ENCODE measurements at regions not wholly inside any gene's neighbourhood (a gene's known extent, or its start where the extent isn't known, plus 50 kb on each side); places are given as distances from the start of the nearest gene placed in this dataset.

DNA sequence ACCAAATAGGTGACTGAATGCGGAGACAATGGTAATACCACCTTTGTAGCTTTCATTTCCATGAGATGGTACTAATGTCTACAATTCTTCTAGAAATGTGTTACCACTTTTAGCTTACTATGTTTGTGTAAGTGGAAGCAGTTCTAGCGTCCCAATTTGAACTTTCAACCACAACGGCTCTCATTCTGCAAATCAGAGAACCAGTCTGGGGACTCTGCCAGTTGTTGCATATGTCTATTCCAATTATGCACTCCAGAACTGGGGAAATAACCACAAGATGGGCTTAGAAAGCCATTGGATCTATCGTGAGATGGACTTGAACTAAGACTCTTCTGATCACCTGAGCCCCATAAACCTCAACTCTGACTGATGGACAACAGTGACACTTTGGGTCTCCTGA is 862.3 kb downstream of the SLITRK1 start (continued):
- TF ChIP-seq, protein P1, sequence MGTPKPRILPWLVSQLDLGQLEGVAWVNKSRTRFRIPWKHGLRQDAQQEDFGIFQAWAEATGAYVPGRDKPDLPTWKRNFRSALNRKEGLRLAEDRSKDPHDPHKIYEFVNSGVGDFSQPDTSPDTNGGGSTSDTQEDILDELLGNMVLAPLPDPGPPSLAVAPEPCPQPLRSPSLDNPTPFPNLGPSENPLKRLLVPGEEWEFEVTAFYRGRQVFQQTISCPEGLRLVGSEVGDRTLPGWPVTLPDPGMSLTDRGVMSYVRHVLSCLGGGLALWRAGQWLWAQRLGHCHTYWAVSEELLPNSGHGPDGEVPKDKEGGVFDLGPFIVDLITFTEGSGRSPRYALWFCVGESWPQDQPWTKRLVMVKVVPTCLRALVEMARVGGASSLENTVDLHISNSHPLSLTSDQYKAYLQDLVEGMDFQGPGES (IDR thresholded peaks at IDR 0.05), result no peak
- TF ChIP-seq, protein P2, sequence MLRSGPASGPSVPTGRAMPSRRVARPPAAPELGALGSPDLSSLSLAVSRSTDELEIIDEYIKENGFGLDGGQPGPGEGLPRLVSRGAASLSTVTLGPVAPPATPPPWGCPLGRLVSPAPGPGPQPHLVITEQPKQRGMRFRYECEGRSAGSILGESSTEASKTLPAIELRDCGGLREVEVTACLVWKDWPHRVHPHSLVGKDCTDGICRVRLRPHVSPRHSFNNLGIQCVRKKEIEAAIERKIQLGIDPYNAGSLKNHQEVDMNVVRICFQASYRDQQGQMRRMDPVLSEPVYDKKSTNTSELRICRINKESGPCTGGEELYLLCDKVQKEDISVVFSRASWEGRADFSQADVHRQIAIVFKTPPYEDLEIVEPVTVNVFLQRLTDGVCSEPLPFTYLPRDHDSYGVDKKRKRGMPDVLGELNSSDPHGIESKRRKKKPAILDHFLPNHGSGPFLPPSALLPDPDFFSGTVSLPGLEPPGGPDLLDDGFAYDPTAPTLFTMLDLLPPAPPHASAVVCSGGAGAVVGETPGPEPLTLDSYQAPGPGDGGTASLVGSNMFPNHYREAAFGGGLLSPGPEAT (IDR thresholded peaks at IDR 0.05; ENCODE audit: low read depth), result no peak
- no peak for TF ChIP-seq SUZ12 (IDR thresholded peaks at IDR 0.05; ENCODE audit: unreplicated experiment)
- no peak for TF ChIP-seq TCF7 (IDR thresholded peaks at IDR 0.05; ENCODE audit: borderline replicate concordance)
- TF ChIP-seq SREBF1 (IDR thresholded peaks at IDR 0.05; ENCODE audit: low read length), result no peak

GRCh38 chr13:83009987-83010386 is 872.3 kb downstream of the SLITRK1 start:
- intact Hi-C loops (cut with micrococcal nuclease; ENCODE audit: unreplicated experiment), result loop anchor here (5.0 kb wide), 1 partner anchor 48 kb away; no protein-coding TSS in a partner anchor
- Histone ChIP-seq H3K27me3 (replicated peaks in 1 of 2; ENCODE audit: control insufficient read depth in 2 of 2, insufficient read depth in 2 of 2, low read length in 1 of 2) (no peaks in the 10 kb centered on the region), H3K79me2 (ENCODE audit: control insufficient read depth, insufficient read depth, low read length) (no peaks in the 10 kb centered on the region), H3K36me3 (ENCODE audit: control insufficient read depth in 2 of 2, insufficient read depth in 2 of 2, low read length in 1 of 2) (no peaks in the 10 kb centered on the region), H3K4me2 (ENCODE audit: control insufficient read depth, insufficient read depth) (no peak overlapping the region), H3K9me3 (replicated peaks; ENCODE audit: control insufficient read depth, insufficient read depth, low read length) (no peaks in the 10 kb centered on the region; the same call in 2 of the 3 replicates), H3K4me3 (no peak overlapping the region), H3K27ac (ENCODE audit: control insufficient read depth, insufficient read depth) (no peak overlapping the region), H3K4me1 (ENCODE audit: control insufficient read depth, insufficient read depth, low read length) (no peaks in the 10 kb centered on the region), H4K20me1 (ENCODE audit: control insufficient read depth, insufficient read depth) (no peaks in the 10 kb centered on the region), H3K9ac (ENCODE audit: control insufficient read depth, insufficient read depth, low read length) (no peak overlapping the region), H2AFZ (ENCODE audit: control insufficient read depth, low read depth, low read length) (no peak overlapping the region)
- ATAC-seq, result no peak
- no peak for FAIRE-seq
- DNase-seq (ENCODE audit: low read depth, low spot score), result no peak
- ChIA-PET SMC1A (ENCODE audit: uncharacterized antibody, unreplicated experiment) (no interaction called here), RAD21 (ENCODE audit: unreplicated experiment) (no interaction called here), CTCF (no interaction called here), POLR2A (no interaction called here)
- in situ Hi-C loops (cut with MboI), result no loop called here
- WGBS (ENCODE audit: insufficient coverage, insufficient replicate concordance, low lambda C conversion rate, missing lambda C conversion rate), result 0% methylated on average over 2 of the region's 2 CpGs
- BruUV-seq (replicated peaks), result no TSS peak
- TF ChIP-seq EED (IDR thresholded peaks at IDR 0.05; ENCODE audit: low read depth), result no peak
- no peak for TF ChIP-seq RCOR1 (conservative IDR thresholded peaks at IDR 0.05; ENCODE audit: low read depth, low read length)
- TF ChIP-seq SREBF2 (IDR thresholded peaks at IDR 0.05; ENCODE audit: low read length), result no peak
- TF ChIP-seq, protein P3, sequence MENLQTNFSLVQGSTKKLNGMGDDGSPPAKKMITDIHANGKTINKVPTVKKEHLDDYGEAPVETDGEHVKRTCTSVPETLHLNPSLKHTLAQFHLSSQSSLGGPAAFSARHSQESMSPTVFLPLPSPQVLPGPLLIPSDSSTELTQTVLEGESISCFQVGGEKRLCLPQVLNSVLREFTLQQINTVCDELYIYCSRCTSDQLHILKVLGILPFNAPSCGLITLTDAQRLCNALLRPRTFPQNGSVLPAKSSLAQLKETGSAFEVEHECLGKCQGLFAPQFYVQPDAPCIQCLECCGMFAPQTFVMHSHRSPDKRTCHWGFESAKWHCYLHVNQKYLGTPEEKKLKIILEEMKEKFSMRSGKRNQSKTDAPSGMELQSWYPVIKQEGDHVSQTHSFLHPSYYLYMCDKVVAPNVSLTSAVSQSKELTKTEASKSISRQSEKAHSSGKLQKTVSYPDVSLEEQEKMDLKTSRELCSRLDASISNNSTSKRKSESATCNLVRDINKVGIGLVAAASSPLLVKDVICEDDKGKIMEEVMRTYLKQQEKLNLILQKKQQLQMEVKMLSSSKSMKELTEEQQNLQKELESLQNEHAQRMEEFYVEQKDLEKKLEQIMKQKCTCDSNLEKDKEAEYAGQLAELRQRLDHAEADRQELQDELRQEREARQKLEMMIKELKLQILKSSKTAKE (IDR thresholded peaks at IDR 0.05; ENCODE audit: low read depth, poor library complexity, severe bottlenecking), result no peak
- no peak for TF ChIP-seq ZZZ3 (IDR thresholded peaks at IDR 0.05; ENCODE audit: control insufficient read depth, insufficient read length, low read depth)
- no peak for TF ChIP-seq SRF (IDR thresholded peaks at IDR 0.05; ENCODE audit: low read depth in 2 of 2, low read length in 2 of 2)
- no peak for TF ChIP-seq JUND (IDR thresholded peaks at IDR 0.05; ENCODE audit: low read depth, low read length)
- no peak for TF ChIP-seq NRF1 (conservative IDR thresholded peaks at IDR 0.05; ENCODE audit: low read depth, low read length)
- no peak for TF ChIP-seq GABPA (IDR thresholded peaks at IDR 0.05; ENCODE audit: low read depth)
- TF ChIP-seq, protein P4, sequence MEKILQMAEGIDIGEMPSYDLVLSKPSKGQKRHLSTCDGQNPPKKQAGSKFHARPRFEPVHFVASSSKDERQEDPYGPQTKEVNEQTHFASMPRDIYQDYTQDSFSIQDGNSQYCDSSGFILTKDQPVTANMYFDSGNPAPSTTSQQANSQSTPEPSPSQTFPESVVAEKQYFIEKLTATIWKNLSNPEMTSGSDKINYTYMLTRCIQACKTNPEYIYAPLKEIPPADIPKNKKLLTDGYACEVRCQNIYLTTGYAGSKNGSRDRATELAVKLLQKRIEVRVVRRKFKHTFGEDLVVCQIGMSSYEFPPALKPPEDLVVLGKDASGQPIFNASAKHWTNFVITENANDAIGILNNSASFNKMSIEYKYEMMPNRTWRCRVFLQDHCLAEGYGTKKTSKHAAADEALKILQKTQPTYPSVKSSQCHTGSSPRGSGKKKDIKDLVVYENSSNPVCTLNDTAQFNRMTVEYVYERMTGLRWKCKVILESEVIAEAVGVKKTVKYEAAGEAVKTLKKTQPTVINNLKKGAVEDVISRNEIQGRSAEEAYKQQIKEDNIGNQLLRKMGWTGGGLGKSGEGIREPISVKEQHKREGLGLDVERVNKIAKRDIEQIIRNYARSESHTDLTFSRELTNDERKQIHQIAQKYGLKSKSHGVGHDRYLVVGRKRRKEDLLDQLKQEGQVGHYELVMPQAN (conservative IDR thresholded peaks at IDR 0.05), result no peak
- TF ChIP-seq USF2 (IDR thresholded peaks at IDR 0.05; ENCODE audit: borderline replicate concordance, low read depth, low read length), result no peak
- no peak for TF ChIP-seq CBX3 (IDR thresholded peaks at IDR 0.05; ENCODE audit: borderline replicate concordance, low read depth)

Data from GM12878 (cell line).